H1 (cell line): ENCODE measurements at regions not wholly inside any gene's neighbourhood (a gene's known extent, or its start where the extent isn't known, plus 50 kb on each side); places are given as distances from the start of the nearest gene placed in this dataset.

Experiments used
- CTCF ChIA-PET: fragments of 300-600 bp; sonication (Branson Sonifier 250); formaldehyde crosslinking; loops from one replicate; lab custom pipeline; 2021; ENCODE audit not compliant: partially characterized antibody; lab: Charles Lee
- POLR2A ChIA-PET: fragments of 300-600 bp; sonication (Branson Sonifier 250); formaldehyde crosslinking; loops from one replicate; lab custom pipeline; 2021; ENCODE audit warnings: inconsistent platforms; ENCODE audit not compliant: partially characterized antibody; lab: Charles Lee
- DNase-seq, 2 experiments: peaks; one replicate each; pipeline versions ENCODE4 v3.0.0 to v3.0.0-alpha.2; 2010 to 2022; ENCODE audit warnings: low spot score in 2 of 2, low read depth in 1 of 2, mixed read lengths in 1 of 2
- FAIRE-seq: peaks from 2 replicates; lab custom pipeline; 2011; peaks lifted over from hg19 to GRCh38; lab: Jason Lieb, UNC
- H2AFZ ChIP-seq: 2 replicates; pipeline ENCODE4 v1.8.1; 2012; ENCODE audit warnings: low read length, inconsistent platforms
- H2AK5ac ChIP-seq: 2 replicates; pipeline ENCODE4 v1.6.1; 2013; ENCODE audit warnings: low read depth, low read length
- H2BK120ac ChIP-seq: replicated peaks from 2 replicates; pipeline ENCODE3; 2013; ENCODE audit warnings: low read depth, low read length, inconsistent platforms
- H2BK12ac ChIP-seq: 2 replicates; pipeline ENCODE4 v1.6.1; 2013; ENCODE audit warnings: low read depth, low read length
- H2BK15ac ChIP-seq: 2 replicates; pipeline ENCODE4 v1.6.1; 2013; ENCODE audit warnings: low read length
- H2BK20ac ChIP-seq: 2 replicates; pipeline ENCODE4 v1.6.1; 2013; ENCODE audit warnings: low read length
- H2BK5ac ChIP-seq: 2 replicates; pipeline ENCODE4 v1.6.1; 2013; ENCODE audit warnings: low read depth, low read length
- H3K14ac ChIP-seq: 2 replicates; pipeline ENCODE4 v1.6.1; 2013; ENCODE audit warnings: inconsistent platforms; ENCODE audit not compliant: insufficient read length
- H3K18ac ChIP-seq: 2 replicates; pipeline ENCODE4 v1.6.1; 2013; ENCODE audit warnings: low read length; ENCODE audit errors: extremely low read depth
- H3K23ac ChIP-seq: 2 replicates; pipeline ENCODE4 v1.6.1; 2013; ENCODE audit warnings: inconsistent platforms; ENCODE audit not compliant: insufficient read length
- H3K23me2 ChIP-seq: 2 replicates; pipeline ENCODE4 v1.6.1; 2013; ENCODE audit warnings: low read depth, low read length
- H3K27ac ChIP-seq: 2 replicates; pipeline ENCODE4 v1.6.1; 2011; ENCODE audit warnings: low read depth, low read length, inconsistent platforms
- H3K27me3 ChIP-seq, 4 experiments: replicated peaks in 1 of 4; 1 replicate in 1 of 4; 2 replicates in 3 of 4; pipeline versions ENCODE4 v1.6.1 to v1.8.1; 2011 to 2013; ENCODE audit warnings: low read length in 3 of 4, mild to moderate bottlenecking in 3 of 4, inconsistent platforms in 2 of 4, mixed read lengths in 2 of 4, moderate library complexity in 1 of 4; ENCODE audit not compliant: control insufficient read depth in 3 of 4, insufficient read depth in 3 of 4; ENCODE audit errors: extremely low read depth in 1 of 4
- H3K36me3 ChIP-seq, 4 experiments: 2 replicates each; pipeline versions ENCODE4 v1.6.1 to v1.8.1; 2011 to 2013; ENCODE audit warnings: mild to moderate bottlenecking in 4 of 4, low read length in 3 of 4, moderate library complexity in 2 of 4, control low read depth in 1 of 4, inconsistent platforms in 1 of 4; ENCODE audit not compliant: insufficient read depth in 4 of 4, control insufficient read depth in 2 of 4
- H3K4ac ChIP-seq: replicated peaks from 2 replicates; pipeline ENCODE3; 2013; ENCODE audit warnings: low read length, low read depth, mixed read lengths, inconsistent platforms; ENCODE audit not compliant: insufficient read length
- H3K4me1 ChIP-seq, 4 experiments: replicated peaks in 1 of 4; 1 replicate in 1 of 4; 2 replicates in 3 of 4; pipeline versions ENCODE4 v1.6.1 to v1.8.1; 2011 to 2013; ENCODE audit warnings: low read length in 3 of 4, inconsistent platforms in 2 of 4, mixed read lengths in 1 of 4; ENCODE audit not compliant: insufficient read depth in 4 of 4, control insufficient read depth in 3 of 4
- H3K4me2 ChIP-seq, 2 experiments: 2 replicates each; pipeline versions ENCODE4 v1.6.1 to v1.8.1; 2011 to 2013; ENCODE audit warnings: low read depth in 2 of 2, low read length in 2 of 2, control low read depth in 1 of 2, inconsistent platforms in 1 of 2, mild to moderate bottlenecking in 1 of 2; ENCODE audit not compliant: insufficient read depth in 1 of 2
- H3K4me3 ChIP-seq, 4 experiments: fragments of 200-600, 300-600 bp in 1 of 4; sonication (generic), shearing (Covaris generic), sonication (Bioruptor Twin) in 1 of 4; 2 replicates each; pipeline versions ENCODE4 v1.5.1 to v1.8.1; 2011 to 2016; ENCODE audit warnings: low read length in 4 of 4, low read depth in 3 of 4, control low read depth in 2 of 4, inconsistent platforms in 2 of 4, mild to moderate bottlenecking in 2 of 4, mixed read lengths in 1 of 4, moderate library complexity in 1 of 4; ENCODE audit not compliant: insufficient read depth in 2 of 4; ENCODE audit errors: extremely low read depth in 1 of 4
- H3K56ac ChIP-seq: replicated peaks from 2 replicates; pipeline ENCODE3; 2013; ENCODE audit warnings: low read depth, mild to moderate bottlenecking, mixed read lengths, low read length, inconsistent platforms; ENCODE audit not compliant: insufficient read length
- H3K79me1 ChIP-seq: 2 replicates; pipeline ENCODE4 v1.6.1; 2013; ENCODE audit warnings: low read depth, low read length, control low read depth
- H3K79me2 ChIP-seq, 2 experiments: 2 replicates each; pipeline versions ENCODE4 v1.6.1 to v1.8.1; 2012 to 2013; ENCODE audit warnings: low read length in 2 of 2, mild to moderate bottlenecking in 2 of 2, inconsistent platforms in 1 of 2; ENCODE audit not compliant: insufficient read depth in 2 of 2, control insufficient read depth in 1 of 2
- H3K9ac ChIP-seq, 4 experiments: replicated peaks in 1 of 4; 1 replicate in 1 of 4; 2 replicates in 3 of 4; pipeline versions ENCODE4 v1.6.1 to v1.8.1; 2011 to 2013; ENCODE audit warnings: low read depth in 3 of 4, low read length in 3 of 4, control low read depth in 2 of 4, mild to moderate bottlenecking in 2 of 4, moderate library complexity in 2 of 4, inconsistent platforms in 1 of 4; ENCODE audit errors: extremely low read depth in 1 of 4
- H3K9me3 ChIP-seq, 2 experiments: 2 replicates each; pipeline versions ENCODE4 v1.6.1 to v1.8.1; 2012 to 2013; ENCODE audit warnings: mild to moderate bottlenecking in 2 of 2, moderate library complexity in 2 of 2, control low read depth in 1 of 2, inconsistent platforms in 1 of 2, low read depth in 1 of 2, low read length in 1 of 2, mixed read lengths in 1 of 2; ENCODE audit not compliant: insufficient read depth in 2 of 2
- H4K20me1 ChIP-seq, 2 experiments: replicated peaks in 1 of 2; 2 replicates each; pipeline versions ENCODE3 to v1.8.1; 2011 to 2013; ENCODE audit warnings: inconsistent platforms in 2 of 2, low read length in 2 of 2, mild to moderate bottlenecking in 1 of 2; ENCODE audit not compliant: insufficient read depth in 2 of 2, control insufficient read depth in 1 of 2
- H4K5ac ChIP-seq: 2 replicates; pipeline ENCODE4 v1.6.1; 2013; ENCODE audit warnings: low read length, low read depth, mixed read lengths, inconsistent platforms; ENCODE audit not compliant: insufficient read length
- H4K8ac ChIP-seq: 2 replicates; pipeline ENCODE4 v1.8.0; 2013; ENCODE audit warnings: mild to moderate bottlenecking, moderate library complexity, low read length, inconsistent platforms; ENCODE audit not compliant: insufficient read depth; ENCODE audit errors: extremely low read depth
- H4K91ac ChIP-seq: replicated peaks from 2 replicates; pipeline ENCODE3; 2013; ENCODE audit warnings: low read length, mixed read lengths, inconsistent platforms; ENCODE audit not compliant: insufficient read length
- HDAC6 ChIP-seq: IDR thresholded peaks from one replicate; pipeline ENCODE4 v1.7.1; 2012; ENCODE audit warnings: low read depth, mild to moderate bottlenecking, inconsistent platforms, low read length, moderate library complexity
- SP4 ChIP-seq: IDR thresholded peaks from 2 replicates; pipeline ENCODE4 v1.6.1; 2012; ENCODE audit warnings: low read length, inconsistent platforms
- TEAD4 ChIP-seq: IDR thresholded peaks from 2 replicates; pipeline ENCODE4 v1.6.1; 2012; ENCODE audit warnings: low read depth, low read length, inconsistent platforms, mixed read lengths
- WGBS, 2 experiments: shearing (Covaris generic) in 1 of 2; methylation state at CpG; one replicate each; pipeline versions ENCODE4 v1.1.6 to v1.1.7; 2013 to 2015; ENCODE audit warnings: low lambda C conversion rate in 2 of 2, mixed read lengths in 2 of 2, inconsistent platforms in 1 of 2, low coverage in 1 of 2, missing lambda C conversion rate in 1 of 2; ENCODE audit not compliant: insufficient replicate concordance in 2 of 2, insufficient coverage in 1 of 2, insufficient read length in 1 of 2; ENCODE audit errors: extremely low coverage in 1 of 2, missing lambda C conversion rate in 1 of 2; 5-methylcytosine and 5-hydroxymethylcytosine counted together

- H2BK20ac ChIP-seq: no peak overlapping the region
- H3K56ac ChIP-seq: no peak overlapping the region
- H3K27me3 ChIP-seq: no peaks in the 10 kb centered on the region
- DNase-seq (no peak), FAIRE-seq (no peak)
- no peaks in the 10 kb centered on the region for H3K23me2 ChIP-seq
- no peak overlapping the region for H3K4ac ChIP-seq
- CTCF ChIA-PET: no interaction called here
- no peak overlapping the region for H3K9ac ChIP-seq
- peaks cover 0 to 3% (median 0%) of the 10 kb centered on the region in 4 experiments; a peak in 1 of 7 replicates for H3K4me1 ChIP-seq
- no peak for TF ChIP-seq HDAC6
- TF ChIP-seq TEAD4: no peak
- TF ChIP-seq SP4: no peak
- H4K8ac ChIP-seq: no peak overlapping the region
- H3K23ac ChIP-seq: no peak overlapping the region
- no peak overlapping the region for H2AFZ ChIP-seq
- no peaks in the 10 kb centered on the region for H3K36me3 ChIP-seq
- no peaks in the 10 kb centered on the region for H3K79me1 ChIP-seq
- no peak overlapping the region for H3K4me3 ChIP-seq
- no peaks in the 10 kb centered on the region for H3K9me3 ChIP-seq
- no peak overlapping the region for H4K91ac ChIP-seq
- H2BK15ac ChIP-seq: no peak overlapping the region
- H2BK5ac ChIP-seq: no peak overlapping the region
- WGBS, 2 experiments: 86% methylated on average over 2 of the region's 2 CpGs; no CpG with 5 or more reads in 1 of the 2 experiments
- H2AK5ac ChIP-seq: no peak overlapping the region
- H3K4me2 ChIP-seq: no peak overlapping the region
- H3K18ac ChIP-seq: no peak overlapping the region
- no peaks in the 10 kb centered on the region for H3K79me2 ChIP-seq
- POLR2A ChIA-PET: no interaction called here
- H3K27ac ChIP-seq: no peak overlapping the region
- no peak overlapping the region for H4K5ac ChIP-seq
- H2BK120ac ChIP-seq: no peak overlapping the region
- H3K14ac ChIP-seq: no peak overlapping the region
- H2BK12ac ChIP-seq: no peak overlapping the region
- H4K20me1 ChIP-seq: no peaks in the 10 kb centered on the region
Observed at GRCh38 chr7:120205101-120205500, 67.9 kb upstream of the KCND2 start.
